ENCODE measurements at regions not wholly inside any gene's neighbourhood (a gene's known extent, or its start where the extent isn't known, plus 50 kb on each side); places are given as distances from the start of the nearest gene placed in this dataset.

DNA sequence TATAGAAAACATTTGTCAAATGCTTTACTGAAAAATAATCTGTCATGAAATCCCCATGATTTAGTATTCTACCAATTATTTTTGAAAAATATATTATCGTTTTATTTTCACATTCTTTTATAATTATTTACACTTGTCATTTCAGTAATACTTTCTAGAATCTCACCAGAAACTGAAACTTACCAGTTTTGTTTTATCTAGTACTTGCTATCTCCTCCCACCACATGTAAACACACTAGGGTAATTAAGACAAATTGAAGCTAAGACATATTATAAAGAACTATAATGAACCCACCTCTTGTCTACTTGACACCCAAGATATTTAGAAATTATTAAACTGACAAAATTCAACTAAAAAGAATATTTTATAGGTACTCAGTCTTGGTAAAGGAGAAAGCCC lies 51.5 kb upstream of the GRM3 start:
- TF ChIP-seq, protein P1, sequence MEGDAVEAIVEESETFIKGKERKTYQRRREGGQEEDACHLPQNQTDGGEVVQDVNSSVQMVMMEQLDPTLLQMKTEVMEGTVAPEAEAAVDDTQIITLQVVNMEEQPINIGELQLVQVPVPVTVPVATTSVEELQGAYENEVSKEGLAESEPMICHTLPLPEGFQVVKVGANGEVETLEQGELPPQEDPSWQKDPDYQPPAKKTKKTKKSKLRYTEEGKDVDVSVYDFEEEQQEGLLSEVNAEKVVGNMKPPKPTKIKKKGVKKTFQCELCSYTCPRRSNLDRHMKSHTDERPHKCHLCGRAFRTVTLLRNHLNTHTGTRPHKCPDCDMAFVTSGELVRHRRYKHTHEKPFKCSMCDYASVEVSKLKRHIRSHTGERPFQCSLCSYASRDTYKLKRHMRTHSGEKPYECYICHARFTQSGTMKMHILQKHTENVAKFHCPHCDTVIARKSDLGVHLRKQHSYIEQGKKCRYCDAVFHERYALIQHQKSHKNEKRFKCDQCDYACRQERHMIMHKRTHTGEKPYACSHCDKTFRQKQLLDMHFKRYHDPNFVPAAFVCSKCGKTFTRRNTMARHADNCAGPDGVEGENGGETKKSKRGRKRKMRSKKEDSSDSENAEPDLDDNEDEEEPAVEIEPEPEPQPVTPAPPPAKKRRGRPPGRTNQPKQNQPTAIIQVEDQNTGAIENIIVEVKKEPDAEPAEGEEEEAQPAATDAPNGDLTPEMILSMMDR (IDR thresholded peaks at IDR 0.05), result no peak
- TF ChIP-seq POLR2A (IDR thresholded peaks at IDR 0.05), result no peak

Data from lower leg skin (tissue), 3 donors.